ENCODE measurements at regions not wholly inside any gene's neighbourhood (a gene's known extent, or its start where the extent isn't known, plus 50 kb on each side); places are given as distances from the start of the nearest gene placed in this dataset.

GRCh38 chr2:107303964-107304363, 418.0 kb upstream of the ST6GAL2 start (continued):
- TF ChIP-seq ZNF274 (IDR thresholded peaks at IDR 0.05; ENCODE audit: borderline replicate concordance, low read depth, low read length) (no peak), FOSL1 (tag; conservative IDR thresholded peaks at IDR 0.05) (peak; percentile 56), NRF1 (conservative IDR thresholded peaks at IDR 0.05 in 1 of 2, IDR thresholded peaks at IDR 0.05 in 1 of 2) (no peak), CBX3 (IDR thresholded peaks at IDR 0.05; ENCODE audit: borderline replicate concordance in 1 of 2, low read length in 2 of 2) (no peak), RFX1 (IDR thresholded peaks at IDR 0.05) (no peak), JUND (IDR thresholded peaks at IDR 0.05; ENCODE audit: borderline replicate concordance, low read depth, low read length) (no peak), JUND (tag; IDR thresholded peaks at IDR 0.05; ENCODE audit: borderline replicate concordance, low read depth, low read length) (peak; percentile 76; the same call in 2 of the 3 replicates), USF2 (CRISPR knock-in tag; IDR thresholded peaks at IDR 0.05) (peak; percentile 78)

- no peak for DNase-seq (ENCODE audit: extremely low read depth in 1 of 4, low spot score in 3 of 4)
- ChIA-PET POLR2A (no interaction called here), CTCF (ENCODE audit: low intra/inter-chr PET ratio) (no interaction called here)
- no peaks in the 10 kb centered on the region for H3K9me1 ChIP-seq (ENCODE audit: control insufficient read depth, insufficient read depth, low read length)
- WGBS (ENCODE audit: insufficient coverage, low coverage, missing lambda C conversion rate): 2% methylated on average over 4 of the region's 4 CpGs
- H4K20me1 ChIP-seq (replicated peaks; ENCODE audit: control insufficient read depth, insufficient read depth, low read length): no peaks in the 10 kb centered on the region
- in situ Hi-C loops (cut with MboI) (no loop called here), intact Hi-C loops (cut with micrococcal nuclease) (no loop called here)
- FAIRE-seq: no peak
- no peak overlapping the region for H3K4me2 ChIP-seq (ENCODE audit: insufficient read depth, low read length)
- TF ChIP-seq BRF1 (IDR thresholded peaks at IDR 0.05; ENCODE audit: borderline replicate concordance, extremely low read depth, insufficient read length): no peak
- no peak for TF ChIP-seq ZNF764 (CRISPR knock-in tag; IDR thresholded peaks at IDR 0.05; ENCODE audit: low read depth)
- no peak for TF ChIP-seq DACH1 (IDR thresholded peaks at IDR 0.05; ENCODE audit: partially characterized antibody)
- no peak for ATAC-seq
- H3K27me3 ChIP-seq (ENCODE audit: control insufficient read depth in 2 of 2, insufficient read depth in 2 of 2, low read length in 2 of 2): no peaks in the 10 kb centered on the region
- no peaks in the 10 kb centered on the region for H3K79me2 ChIP-seq (ENCODE audit: control insufficient read depth, insufficient read depth, low read length)
- H3K36me3 ChIP-seq (ENCODE audit: control insufficient read depth, insufficient read depth, low read length): no peaks in the 10 kb centered on the region
- no peak overlapping the region for H3K4me3 ChIP-seq
- no peak overlapping the region for H3K9ac ChIP-seq (ENCODE audit: insufficient read depth in 1 of 2, low read depth in 2 of 2, low read length in 2 of 2)
- H3K4me1 ChIP-seq (replicated peaks in 1 of 2; ENCODE audit: control insufficient read depth in 2 of 2, insufficient read depth in 2 of 2, low read length in 2 of 2): no peaks in the 10 kb centered on the region
- H3K27ac ChIP-seq (ENCODE audit: extremely low read depth, low read depth, low read length): no peak overlapping the region
- no peak overlapping the region for H2AFZ ChIP-seq (ENCODE audit: low read depth, low read length)
- BruUV-seq (replicated peaks): no TSS peak
- H3K9me3 ChIP-seq (replicated peaks; ENCODE audit: control insufficient read depth, insufficient read depth, low read depth, low read length): no peaks in the 10 kb centered on the region
Observed at GRCh38 chr2:107305966-107306365, 420.0 kb upstream of the ST6GAL2 start.

All from K562 (cell line).